C4-2B (cell line): ENCODE measurements at regions not wholly inside any gene's neighbourhood (a gene's known extent, or its start where the extent isn't known, plus 50 kb on each side); places are given as distances from the start of the nearest gene placed in this dataset.

Experiments
- ZFX ChIP-seq: fragments of 450-650 bp; IDR thresholded peaks from 2 replicates; pipeline ENCODE4 v1.6.1; 2017
- TF ChIP-seq, protein P1 (sequence below): fragments of 450-650 bp; conservative IDR thresholded peaks from 2 replicates; pipeline ENCODE4 v1.5.1; 2017; ENCODE audit warnings: mild to moderate bottlenecking

DNA sequence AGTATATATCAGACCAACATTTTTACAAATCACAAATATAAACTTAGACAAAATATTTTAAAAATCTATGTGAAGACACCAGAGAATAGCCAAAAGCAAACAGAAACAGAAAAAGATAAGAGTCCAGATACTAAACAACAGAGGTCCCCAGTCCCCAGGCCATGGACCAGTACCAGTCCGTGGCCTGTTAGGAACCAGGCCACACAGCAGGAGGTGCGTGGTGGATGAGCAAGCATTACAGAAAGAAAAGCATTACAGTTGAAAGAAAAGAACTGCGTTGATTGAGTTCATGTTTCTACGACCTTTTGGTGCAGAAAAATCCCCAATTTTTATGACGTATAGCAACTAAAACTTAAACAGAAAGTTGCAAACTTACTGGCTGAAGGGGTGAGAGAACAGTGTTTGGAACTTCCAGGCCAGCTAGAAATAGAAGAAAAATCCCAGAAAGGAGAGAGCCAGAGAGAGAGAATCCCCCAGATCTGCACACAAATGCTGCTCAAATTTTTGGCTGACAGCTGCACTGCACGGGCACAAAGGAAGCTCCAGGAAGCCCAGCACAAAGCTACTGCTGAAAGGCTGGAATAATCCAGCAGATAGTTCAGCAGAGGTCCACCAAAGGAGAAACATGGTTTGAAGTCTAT lies 159.6 kb upstream of the C14orf180 start:
- TF ChIP-seq, protein P1, sequence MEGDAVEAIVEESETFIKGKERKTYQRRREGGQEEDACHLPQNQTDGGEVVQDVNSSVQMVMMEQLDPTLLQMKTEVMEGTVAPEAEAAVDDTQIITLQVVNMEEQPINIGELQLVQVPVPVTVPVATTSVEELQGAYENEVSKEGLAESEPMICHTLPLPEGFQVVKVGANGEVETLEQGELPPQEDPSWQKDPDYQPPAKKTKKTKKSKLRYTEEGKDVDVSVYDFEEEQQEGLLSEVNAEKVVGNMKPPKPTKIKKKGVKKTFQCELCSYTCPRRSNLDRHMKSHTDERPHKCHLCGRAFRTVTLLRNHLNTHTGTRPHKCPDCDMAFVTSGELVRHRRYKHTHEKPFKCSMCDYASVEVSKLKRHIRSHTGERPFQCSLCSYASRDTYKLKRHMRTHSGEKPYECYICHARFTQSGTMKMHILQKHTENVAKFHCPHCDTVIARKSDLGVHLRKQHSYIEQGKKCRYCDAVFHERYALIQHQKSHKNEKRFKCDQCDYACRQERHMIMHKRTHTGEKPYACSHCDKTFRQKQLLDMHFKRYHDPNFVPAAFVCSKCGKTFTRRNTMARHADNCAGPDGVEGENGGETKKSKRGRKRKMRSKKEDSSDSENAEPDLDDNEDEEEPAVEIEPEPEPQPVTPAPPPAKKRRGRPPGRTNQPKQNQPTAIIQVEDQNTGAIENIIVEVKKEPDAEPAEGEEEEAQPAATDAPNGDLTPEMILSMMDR: no peak
- TF ChIP-seq ZFX: no peak
